ENCODE measurements at regions not wholly inside any gene's neighbourhood (a gene's known extent, or its start where the extent isn't known, plus 50 kb on each side); places are given as distances from the start of the nearest gene placed in this dataset.

GRCh38 chr6:148137652-148138051, 205.0 kb upstream of the SASH1 start:
- DNase-seq (ENCODE audit: extremely low spot score) = no peak
- ChIA-PET POLR2A (no interaction called here), CTCF (interaction anchor here (1.2 to 3.9 kb wide), 3 partner anchors 11 to 39 kb away, joined by 3 to 13 read pairs (median 3); no protein-coding TSS in a partner anchor)
- no peak for TF ChIP-seq CTCF (IDR thresholded peaks at IDR 0.05; ENCODE audit: control extremely low read depth, extremely low read depth, low read depth, missing control alignments)

GRCh38 chr6:148138573-148138972, 204.1 kb upstream of the SASH1 start:
- no peak for TF ChIP-seq CTCF (IDR thresholded peaks at IDR 0.05; ENCODE audit: control extremely low read depth, extremely low read depth, low read depth, missing control alignments)
- ChIA-PET POLR2A (no interaction called here), CTCF (interaction anchor here (1.2 to 3.9 kb wide), 3 partner anchors 10 to 38 kb away, joined by 3 to 13 read pairs (median 3); no protein-coding TSS in a partner anchor)
- no peak for DNase-seq (ENCODE audit: extremely low spot score)

GRCh38 chr6:148140772-148141557, 201.7 kb upstream of the SASH1 start:
- DNase-seq (ENCODE audit: extremely low spot score) = no peak
- ChIA-PET POLR2A (no interaction called here), CTCF (no interaction called here)
- no peak for TF ChIP-seq CTCF (IDR thresholded peaks at IDR 0.05; ENCODE audit: control extremely low read depth, extremely low read depth, low read depth, missing control alignments)

- CTCF ChIA-PET = interaction anchor here (1.2 to 2.7 kb wide), 2 partner anchors 11 to 108 kb away, joined by 3 to 12 read pairs; no protein-coding TSS in a partner anchor
- POLR2A ChIA-PET = no interaction called here
- no peak for TF ChIP-seq CTCF (IDR thresholded peaks at IDR 0.05; ENCODE audit: control extremely low read depth, extremely low read depth, low read depth, missing control alignments)
- no peak for DNase-seq (ENCODE audit: extremely low spot score)
These were observed 199.8 kb upstream of the SASH1 start for GRCh38 chr6:148142821-148143220.

- DNase-seq (ENCODE audit: extremely low spot score) = no peak
- no peak for TF ChIP-seq CTCF (IDR thresholded peaks at IDR 0.05; ENCODE audit: control extremely low read depth, extremely low read depth, low read depth, missing control alignments)
- POLR2A ChIA-PET = no interaction called here
- CTCF ChIA-PET = interaction anchor here (1.2 to 2.7 kb wide), 3 partner anchors 9 to 107 kb away, joined by 3 to 12 read pairs (median 7); no protein-coding TSS in a partner anchor
These were observed 198.9 kb upstream of the SASH1 start for GRCh38 chr6:148143771-148144170.

GRCh38 chr6:148144917-148145521, 197.6 kb upstream of the SASH1 start:
- peak; percentile 42 for DNase-seq (ENCODE audit: extremely low spot score)
- ChIA-PET POLR2A (no interaction called here), CTCF (interaction anchor here (0.6 to 2.7 kb wide), 12 partner anchors 9 to 324 kb away, joined by 3 to 12 read pairs (median 6); no protein-coding TSS in a partner anchor)
- TF ChIP-seq CTCF (IDR thresholded peaks at IDR 0.05; ENCODE audit: control extremely low read depth, extremely low read depth, low read depth, missing control alignments) = peak; percentile 66

Measured in GM10248 (cell line).